HG02588 (cell line): ENCODE measurements at regions not wholly inside any gene's neighbourhood (a gene's known extent, or its start where the extent isn't known, plus 50 kb on each side); places are given as distances from the start of the nearest gene placed in this dataset.
A peak's percentile ranks its signal among the peaks of the same experiment; 100 is the strongest.

ENCODE experiments used
- ATAC-seq: cut with Tn5 transposase; IDR thresholded peaks from one replicate; pipeline ENCODE4 v1.9.1; 2021; ENCODE audit warnings: mild to moderate bottlenecking, moderate library complexity; ENCODE audit not compliant: unreplicated experiment

DNA sequence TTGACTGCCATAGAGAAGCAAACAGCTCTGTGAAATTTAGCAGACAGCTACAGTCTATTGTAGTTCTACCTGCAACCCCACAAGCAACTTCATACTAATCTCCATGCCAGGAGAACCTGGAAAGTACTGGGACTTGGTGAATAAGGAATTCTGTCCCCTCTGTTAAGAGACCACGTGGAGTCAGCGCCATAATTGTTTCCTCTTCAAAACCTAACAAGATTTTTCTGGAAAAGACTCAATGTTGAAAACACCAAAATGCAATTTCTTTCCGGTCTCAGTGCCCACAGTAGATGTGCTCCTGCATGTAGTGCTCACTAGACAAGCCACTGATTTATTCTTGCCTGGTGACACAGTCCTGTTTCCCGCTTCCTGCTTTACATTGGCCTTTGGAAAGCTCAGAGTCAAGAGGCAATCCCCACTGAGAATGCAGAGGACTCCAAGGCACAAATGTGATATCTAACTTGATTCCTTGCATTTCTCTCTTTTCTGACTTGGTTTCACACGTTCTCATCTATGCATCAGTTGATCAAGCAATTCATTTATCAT is 268.3 kb downstream of the HIVEP2 start:
- ATAC-seq = no peak

DNA sequence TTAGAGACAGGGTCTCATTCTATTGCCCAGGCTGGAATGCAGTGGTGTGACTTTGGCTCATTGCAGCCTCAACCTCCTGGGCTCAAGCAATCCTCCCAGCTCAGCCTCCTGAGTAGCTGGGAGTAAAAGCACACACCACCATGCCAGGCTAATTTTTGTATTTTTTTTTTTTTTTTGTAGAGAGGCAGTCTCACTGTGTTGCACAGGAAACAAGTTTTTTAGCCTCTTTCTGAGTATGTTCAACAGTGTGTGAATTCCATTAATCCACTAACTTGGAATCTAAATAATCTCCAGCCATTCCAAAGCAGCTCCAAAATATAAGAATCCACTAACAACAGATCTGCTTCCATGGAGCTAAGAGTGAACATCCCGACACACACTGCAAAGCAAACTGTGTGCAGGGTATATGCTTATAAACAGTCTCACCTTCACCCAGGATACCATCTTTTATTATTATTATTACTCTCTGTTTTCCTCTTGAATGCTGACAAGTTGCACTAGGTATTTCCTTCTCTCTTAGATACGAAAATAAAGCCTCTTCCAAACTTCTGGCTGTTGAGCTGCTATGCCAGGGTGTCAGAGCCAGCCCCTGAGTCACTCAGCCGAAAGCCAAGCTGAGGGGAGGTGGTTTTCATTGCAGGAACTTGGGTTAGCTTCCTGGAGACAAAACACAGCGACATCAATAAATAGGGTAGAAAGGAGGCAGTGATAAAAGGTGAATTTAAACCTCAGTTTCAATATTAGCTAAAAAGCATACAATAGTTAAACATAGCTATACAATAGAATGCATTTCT is 264.9 kb downstream of the HIVEP2 start:
- no peak for ATAC-seq

DNA sequence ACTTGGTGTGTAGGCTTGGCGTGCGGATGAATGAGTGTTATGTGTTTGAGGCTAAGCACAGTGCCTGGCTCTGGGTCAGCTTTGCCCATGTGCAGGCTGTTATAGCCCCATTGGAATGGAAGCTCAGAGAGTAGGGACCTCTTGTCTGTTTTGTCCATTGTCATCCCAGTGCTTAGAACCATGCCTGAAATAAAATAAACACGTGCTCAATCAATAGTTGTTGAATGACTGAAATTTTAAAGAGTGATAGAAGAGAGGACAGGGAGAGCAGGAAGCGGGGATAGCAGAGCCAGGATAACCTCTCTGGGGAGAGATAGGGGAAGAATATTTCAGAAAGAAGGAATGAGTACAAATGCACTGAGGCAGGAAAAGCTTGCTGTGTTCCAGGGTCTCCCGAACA is 263.9 kb downstream of the HIVEP2 start:
- no peak for ATAC-seq

DNA sequence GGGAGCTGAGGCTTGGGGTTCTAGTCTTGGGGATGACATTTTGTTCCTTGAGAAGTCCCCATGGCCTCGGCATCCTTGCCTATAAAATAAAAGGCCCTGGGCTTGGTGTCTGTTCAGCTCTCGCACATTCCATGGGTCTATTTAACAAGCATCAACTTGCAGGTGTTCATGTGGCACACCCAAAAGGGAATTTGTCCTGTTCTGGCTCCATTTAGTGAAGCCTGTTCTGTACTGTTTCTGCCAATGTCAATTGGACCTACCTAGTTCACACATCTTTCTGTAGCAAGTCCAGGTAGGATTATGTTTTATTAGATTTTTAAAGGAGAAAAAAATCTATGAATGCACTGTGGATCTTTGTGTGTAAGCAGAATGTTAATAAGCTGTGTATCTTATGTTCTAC is 262.0 kb downstream of the HIVEP2 start:
- ATAC-seq = no peak

DNA sequence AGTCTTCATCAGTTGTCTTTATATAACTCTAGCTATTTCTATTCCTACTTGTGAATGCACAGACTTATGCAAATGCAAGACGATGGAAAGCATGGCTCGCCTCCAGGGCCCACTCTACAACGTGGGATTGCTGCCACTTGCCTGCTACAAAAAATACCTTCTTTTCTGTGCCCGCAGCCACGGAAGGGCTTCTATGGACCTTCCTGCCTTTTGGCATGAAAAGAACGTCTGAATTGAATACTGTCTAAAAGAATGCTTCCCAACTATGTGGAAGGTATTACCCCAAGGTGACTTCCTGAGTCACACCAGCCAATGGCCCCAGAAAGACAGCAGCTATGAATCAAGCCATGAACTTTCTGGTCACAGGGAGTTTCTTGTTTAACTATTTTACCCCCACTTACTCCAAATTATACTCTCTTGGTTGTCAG is 261.2 kb downstream of the HIVEP2 start:
- no peak for ATAC-seq

DNA sequence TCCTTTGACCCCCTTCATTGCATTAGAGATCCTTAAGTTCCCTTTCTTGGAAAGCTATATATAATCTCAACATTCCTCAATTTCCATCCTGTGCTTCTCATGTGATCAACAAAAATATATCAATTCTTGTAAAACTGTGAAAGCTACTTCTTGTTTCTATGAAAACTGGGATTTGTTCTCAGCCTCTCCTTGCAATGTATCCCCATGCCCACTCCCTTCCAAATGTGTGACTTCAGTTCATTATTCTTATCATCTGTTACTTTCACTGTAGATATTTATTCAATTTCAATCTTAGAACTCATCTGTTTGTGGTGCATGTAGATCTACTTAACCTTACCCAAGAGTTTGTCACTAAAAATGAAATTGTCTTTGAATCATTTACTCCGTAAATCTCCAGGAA is 260.6 kb downstream of the HIVEP2 start:
- ATAC-seq = no peak

DNA sequence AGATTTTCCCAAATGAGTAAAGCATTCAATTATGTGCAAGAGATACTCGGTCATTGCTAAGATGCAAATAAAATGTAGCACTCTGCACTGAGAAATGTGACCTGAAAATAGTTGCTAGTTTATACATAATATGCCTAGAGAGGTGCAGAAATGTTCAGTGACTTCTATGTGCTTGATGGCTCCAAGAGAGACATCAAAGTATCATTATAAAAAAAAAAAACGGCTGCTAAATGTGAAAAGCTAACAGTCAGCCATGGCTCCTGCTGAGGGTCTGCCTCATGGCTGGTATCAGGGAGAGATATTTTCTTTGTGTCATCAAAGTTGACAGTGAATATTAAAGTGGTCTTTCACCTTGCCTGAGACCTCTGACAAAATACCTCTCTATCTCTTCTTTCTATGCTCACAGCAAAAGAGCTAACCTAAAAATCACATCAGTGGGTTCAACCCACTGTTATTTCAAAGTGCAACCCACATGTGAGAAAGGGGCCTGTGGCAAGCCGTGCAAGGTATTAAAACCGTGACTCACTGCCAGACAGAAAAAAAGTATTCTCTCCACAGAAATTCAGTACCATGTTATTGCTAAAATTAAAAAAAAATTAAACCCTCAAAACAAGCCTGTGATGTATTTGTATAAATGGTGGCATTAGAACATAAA is 259.0 kb downstream of the HIVEP2 start:
- no peak for ATAC-seq

DNA sequence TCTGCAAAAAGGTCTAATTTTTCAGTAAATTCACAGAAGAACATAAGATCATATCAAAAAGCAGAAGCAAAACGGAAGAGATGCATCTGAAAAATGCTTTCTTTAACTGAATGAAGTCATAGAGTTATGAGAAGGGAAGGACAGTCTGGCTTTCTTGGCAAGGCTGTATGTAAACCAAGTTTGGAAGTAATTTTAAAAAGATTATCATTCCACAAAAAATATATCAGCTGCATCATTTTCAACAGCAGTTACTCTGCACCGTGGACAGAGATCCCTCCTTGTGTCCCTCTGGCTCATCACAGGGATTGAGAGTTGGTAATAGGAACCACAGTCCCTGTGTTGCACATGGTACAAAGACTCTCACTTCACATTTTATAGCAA is 258.5 kb downstream of the HIVEP2 start:
- no peak for ATAC-seq

DNA sequence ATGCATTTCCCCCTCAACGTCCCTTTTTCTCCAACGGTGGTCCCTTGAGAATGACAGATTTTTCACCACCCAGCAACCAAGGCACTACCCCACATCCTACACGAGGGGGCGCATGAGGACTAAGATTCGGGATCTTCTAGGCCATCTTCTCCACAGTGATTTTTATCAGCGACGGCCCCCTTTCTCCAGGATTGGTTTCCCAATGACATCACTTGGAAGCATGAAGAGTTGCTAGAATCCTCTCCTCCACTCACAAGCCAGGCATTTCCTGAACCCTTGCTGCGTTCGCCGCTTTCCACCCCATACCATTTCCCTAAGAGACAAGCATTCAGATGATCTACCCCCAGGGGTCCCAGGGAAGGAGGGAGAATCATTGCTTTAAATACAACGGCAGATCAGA is 252.0 kb downstream of the HIVEP2 start:
- ATAC-seq = peak; percentile 80

DNA sequence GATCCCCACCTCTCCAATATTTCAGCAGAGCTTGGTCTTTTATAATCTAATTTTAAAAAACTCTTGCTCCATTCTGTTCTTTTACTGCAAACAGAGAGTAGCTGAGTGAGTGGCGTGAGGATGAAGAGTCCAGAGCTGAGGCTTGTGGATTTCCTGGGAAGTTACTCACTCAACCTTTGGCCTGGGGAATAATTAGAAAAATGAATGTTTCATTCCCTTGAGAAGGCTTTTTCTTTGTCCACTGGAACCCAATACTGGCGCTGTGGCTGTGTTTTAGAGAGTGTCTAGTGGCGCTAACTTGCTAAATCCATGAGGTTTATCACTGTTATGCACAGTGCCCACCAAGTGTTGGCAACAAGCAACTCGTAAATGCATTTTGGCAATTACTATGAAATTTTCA is 251.5 kb downstream of the HIVEP2 start:
- no peak for ATAC-seq

DNA sequence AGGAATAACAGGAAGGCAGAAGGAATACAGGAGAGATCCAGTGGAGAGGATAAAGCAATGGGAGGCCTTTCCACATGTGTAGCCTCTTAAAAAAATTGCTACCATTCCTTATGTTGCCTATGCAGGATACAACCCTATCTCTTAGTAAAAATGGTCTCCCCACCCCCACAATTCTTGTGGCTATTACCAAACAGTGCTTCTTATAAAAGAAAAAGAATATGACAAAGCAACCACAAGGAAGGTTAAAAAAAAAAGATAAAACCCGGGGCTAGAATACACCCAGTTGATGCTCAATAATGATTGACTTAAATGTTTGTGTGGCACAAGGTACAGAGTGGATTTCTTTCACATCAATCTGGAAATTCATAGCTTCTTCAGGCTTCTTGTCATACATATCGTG is 250.9 kb downstream of the HIVEP2 start:
- ATAC-seq = no peak

DNA sequence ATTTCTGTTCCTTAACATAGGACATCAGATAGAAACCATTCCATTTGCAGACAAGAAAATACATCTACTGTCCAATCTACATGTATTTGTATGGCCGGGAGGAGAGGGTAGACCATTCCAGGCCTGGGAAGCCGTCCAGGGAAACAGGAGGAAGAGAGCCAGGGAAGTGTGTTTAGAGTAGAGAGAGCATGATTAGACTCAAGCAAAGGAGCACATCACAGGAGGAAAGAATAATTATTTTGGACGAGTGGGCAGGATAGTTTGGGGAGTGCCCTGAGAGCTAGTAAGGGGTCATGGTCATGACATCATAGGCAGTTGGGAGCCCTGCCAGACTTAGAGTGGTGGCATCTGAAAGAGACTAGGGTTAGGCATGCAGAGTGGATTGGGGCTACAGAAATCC is 250.0 kb downstream of the HIVEP2 start:
- ATAC-seq = no peak

DNA sequence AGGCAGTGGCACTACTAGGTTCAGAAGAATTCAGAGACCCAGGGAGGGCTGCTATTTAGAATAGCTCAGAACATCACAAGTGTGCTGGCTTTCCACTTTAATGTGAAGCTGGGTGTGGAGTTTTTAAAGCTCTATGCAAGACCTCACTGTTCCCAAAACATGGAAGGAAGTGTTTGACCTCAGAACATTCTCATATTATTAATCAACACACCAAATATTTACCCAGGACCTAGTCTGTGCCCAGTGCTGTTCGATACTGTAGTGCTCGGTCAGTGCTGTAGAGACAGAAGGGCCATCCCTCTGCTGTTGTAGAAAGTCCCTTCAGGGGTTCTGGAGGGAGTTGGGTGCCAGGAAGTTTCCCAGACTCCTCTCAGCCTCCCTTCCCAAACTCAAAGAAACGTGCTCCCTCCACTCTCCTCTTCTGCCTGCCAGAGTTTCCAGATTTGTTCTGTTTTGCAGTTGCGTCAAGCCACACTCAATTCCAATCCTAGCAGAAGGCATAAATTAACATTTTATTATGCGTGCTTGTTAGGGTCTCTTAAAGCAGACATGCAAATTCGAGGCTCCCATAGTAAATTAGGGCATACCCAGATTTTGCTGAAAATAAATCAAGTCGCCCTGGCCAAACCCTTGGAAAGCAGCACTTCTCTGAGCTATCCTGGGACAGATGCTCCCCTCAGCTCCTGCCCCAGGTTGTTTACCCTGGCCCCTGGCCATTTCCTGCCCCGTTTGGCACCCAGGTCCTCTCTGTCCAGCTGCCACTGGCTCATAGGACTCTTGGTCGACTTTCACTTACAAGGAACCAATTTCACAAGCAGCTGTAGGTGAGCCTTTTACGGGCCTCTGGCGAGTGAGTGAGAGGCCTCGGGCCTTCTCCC is 248.6 kb downstream of the HIVEP2 start:
- ATAC-seq = no peak

DNA sequence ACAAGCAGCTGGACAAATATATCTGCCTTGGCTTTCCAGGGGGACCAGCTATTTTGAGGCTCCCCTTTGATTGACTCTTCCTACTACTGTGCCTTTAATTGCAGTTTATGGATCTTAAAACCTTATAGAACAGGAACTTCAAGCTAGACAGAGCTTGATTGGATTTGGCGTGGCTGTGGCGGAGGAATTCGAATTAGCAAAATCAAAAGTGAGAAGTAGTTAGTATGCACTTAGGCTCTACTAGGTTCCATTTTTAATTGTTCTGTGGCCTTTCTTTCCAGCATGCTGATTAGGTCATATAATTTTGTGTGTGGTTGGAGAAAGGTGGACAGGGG is 248.0 kb downstream of the HIVEP2 start:
- ATAC-seq = no peak

DNA sequence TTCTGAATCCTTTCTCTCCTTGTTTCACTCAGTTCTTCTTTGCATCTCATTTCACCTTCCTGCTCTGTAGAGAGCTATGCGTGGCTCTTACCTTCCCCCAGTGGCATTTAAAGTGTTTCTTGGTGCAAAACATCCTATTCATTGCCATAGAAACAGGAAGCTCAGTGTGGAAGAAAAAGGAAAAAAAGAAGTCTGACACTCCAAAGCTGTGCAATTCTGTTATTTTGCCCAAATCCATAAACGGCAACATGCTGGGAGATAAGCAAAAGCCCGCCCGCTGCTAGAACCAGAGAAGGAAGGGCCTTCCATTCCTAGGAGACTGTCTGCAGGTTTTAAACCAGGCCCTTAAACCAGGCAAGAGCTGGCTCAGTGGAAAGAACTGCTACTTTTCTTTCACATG is 247.1 kb downstream of the HIVEP2 start:
- no peak for ATAC-seq

DNA sequence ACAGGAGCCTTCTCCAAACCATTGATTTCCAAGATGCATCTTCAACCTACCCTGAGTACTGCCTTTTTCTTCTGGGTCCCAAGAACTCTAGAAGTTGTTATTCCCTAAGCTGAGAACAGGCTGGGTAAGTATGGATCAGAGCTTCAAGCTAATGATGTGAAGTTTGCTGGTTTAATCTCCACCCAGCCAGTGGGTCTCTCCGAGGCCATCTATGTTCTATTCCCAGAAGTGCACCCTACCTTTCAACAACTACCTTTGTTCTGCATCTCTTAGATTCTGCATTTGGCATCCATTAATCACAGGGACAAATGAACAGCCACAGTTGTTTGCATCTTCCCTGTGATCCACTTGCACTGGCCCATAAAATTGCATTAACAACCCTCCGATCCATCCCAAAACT is 246.2 kb downstream of the HIVEP2 start:
- ATAC-seq = no peak

DNA sequence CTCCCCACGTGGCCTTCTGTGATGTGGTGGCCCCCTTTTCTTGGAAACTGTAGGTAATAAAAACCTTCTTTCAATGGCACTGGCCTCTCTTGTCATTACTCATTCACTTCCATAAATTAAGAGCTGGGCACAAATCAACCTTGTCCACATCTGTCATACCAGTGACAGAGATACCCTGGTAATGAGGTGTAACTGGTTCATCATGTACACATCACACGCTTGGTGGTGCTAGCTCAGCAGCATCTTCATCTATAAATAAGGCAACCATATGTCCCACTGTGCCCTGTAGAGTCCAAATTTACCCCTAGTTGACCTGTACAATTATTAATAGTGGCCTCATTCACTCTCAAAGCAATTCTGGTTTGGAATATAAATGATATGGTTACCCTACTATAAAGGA is 245.6 kb downstream of the HIVEP2 start:
- no peak for ATAC-seq

DNA sequence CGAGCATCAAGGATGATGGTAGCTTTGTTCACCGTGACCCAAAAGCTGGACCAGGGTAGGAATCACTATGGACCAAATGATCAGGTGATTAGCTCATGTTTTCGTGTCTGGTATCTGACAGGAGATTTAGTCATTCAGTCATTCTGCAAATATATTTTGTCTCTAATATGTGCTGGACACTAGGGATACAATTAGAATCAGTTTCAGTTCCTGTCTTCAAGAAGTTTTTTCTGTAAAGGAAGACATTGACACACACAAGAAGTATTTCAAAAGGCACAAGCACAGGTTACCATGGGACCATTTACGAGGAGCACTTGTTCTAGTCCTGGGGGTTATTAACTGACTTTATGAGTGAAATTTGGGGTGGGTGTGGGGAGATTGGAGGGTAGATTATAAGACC is 244.9 kb downstream of the HIVEP2 start:
- ATAC-seq = no peak

DNA sequence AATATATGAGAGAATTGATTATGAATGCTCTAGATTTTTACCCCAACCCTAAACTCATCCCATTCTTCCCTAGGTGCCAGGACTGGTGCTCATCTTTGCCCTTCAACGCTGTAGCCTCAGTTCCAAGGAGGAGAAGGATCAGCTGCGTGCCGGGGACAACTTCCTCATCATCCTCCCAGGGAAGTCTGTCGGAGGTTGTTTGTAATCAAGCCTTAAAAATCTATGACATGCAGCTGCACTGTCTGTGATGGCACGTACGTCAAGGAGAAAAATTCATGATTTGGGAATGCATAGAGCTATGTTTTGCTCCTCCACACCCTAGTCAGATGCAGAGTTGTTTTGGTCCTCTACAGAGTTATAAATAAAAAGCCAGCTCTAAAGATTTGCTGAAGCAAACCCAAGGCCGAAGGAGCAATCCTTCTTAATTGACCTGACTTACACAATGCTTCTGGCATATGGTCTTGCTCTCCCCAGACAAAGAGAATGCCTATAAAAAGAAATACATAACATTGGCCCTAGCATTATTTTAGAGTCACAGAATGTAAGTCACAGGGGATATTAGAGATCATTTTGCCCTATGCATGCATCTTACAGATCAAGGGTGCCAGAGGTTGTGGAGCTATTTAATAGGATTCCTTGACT is 244.2 kb downstream of the HIVEP2 start:
- no peak for ATAC-seq
